Breast epithelium (tissue), 4 donors: ENCODE measurements at regions not wholly inside any gene's neighbourhood (a gene's known extent, or its start where the extent isn't known, plus 50 kb on each side); places are given as distances from the start of the nearest gene placed in this dataset.

ENCODE experiments used
- DNase-seq, 2 donors: peaks; one replicate each; pipeline ENCODE4 v3.0.0-alpha.2; 2019; ENCODE audit warnings: low spot score in 2 of 2
- H3K27ac ChIP-seq, 2 donors: fragments of 200-600 bp; sonication (generic) in 1 of 2; one replicate each; pipeline ENCODE4 v1.5.1; 2016 to 2019; ENCODE audit warnings: mild to moderate bottlenecking in 1 of 2
- H3K27me3 ChIP-seq, 2 donors: fragments of 200-600 bp; sonication (generic) in 1 of 2; one replicate each; pipeline versions ENCODE4 v1.5.1 to v1.6.0; 2017 to 2019; ENCODE audit warnings: control low read depth in 1 of 2, mild to moderate bottlenecking in 1 of 2
- H3K36me3 ChIP-seq: fragments of 200-600 bp; one replicate; pipeline ENCODE4 v1.5.1; 2019
- H3K4me1 ChIP-seq, 2 donors: fragments of 200-600 bp; sonication (generic); one replicate each; pipeline ENCODE4 v1.5.1; 2016 to 2019; ENCODE audit warnings: control low read depth in 1 of 2
- H3K4me3 ChIP-seq, 3 donors: fragments of 200-600 bp; sonication (generic); 1 replicate in 2 of 3; 2 replicates in 1 of 3; pipeline ENCODE4 v1.5.1; 2016 to 2019; ENCODE audit warnings: mild to moderate bottlenecking in 3 of 3, moderate library complexity in 2 of 3
- H3K9me3 ChIP-seq, 2 donors: fragments of 200-600 bp; sonication (generic) in 1 of 2; one replicate each; pipeline ENCODE4 v1.5.1; 2016 to 2019; ENCODE audit warnings: control low read depth in 1 of 2
- POLR2A ChIP-seq: fragments of 450-650 bp; IDR thresholded peaks from one replicate; pipeline ENCODE4 v1.6.1; 2016; ENCODE audit warnings: antibody characterized with exemption, mild to moderate bottlenecking, moderate library complexity
- POLR2AphosphoS5 ChIP-seq, 3 donors: sonication (generic); formaldehyde crosslinking; IDR thresholded peaks; one replicate each; pipeline ENCODE4 v1.6.1; 2017; ENCODE audit warnings: antibody characterized with exemption in 3 of 3
- intact Hi-C: fragments of 100-400 bp; cut with DNase I; formaldehyde crosslinking; loops from one replicate; pipeline ENCODE4 v1.15.1; 2023; ENCODE audit warnings: low total_unique reads
- TF ChIP-seq, protein P1 (sequence below), 3 donors: fragments of 450-650 bp; IDR thresholded peaks; one replicate each; pipeline ENCODE4 v1.5.1; 2016 to 2017; ENCODE audit warnings: antibody characterized with exemption in 3 of 3, mild to moderate bottlenecking in 3 of 3, moderate library complexity in 3 of 3

DNA sequence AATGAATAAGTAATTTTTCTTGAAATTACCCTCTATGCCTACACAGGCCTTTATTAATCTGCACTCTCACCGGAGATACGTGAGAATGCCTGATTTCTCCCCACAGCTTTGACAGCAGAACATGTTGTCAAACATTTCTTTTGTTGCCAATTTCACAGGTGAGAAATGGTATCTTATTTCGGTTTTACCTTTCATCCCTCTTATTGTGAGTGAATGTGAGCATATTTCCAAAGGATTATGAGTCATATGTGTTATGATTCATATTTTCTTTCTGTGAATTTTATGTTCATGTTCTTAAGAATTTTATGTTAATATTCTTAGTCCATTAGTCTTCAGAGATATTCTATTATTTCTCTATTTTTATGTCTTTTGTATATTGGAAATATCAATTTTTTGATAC, 965.1 kb downstream of the CCSER2 start:
- H3K9me3 ChIP-seq: peaks cover 4 to 20% of the 10 kb centered on the region in 2 donors
- intact Hi-C loops: no loop called here
- no peaks in the 10 kb centered on the region for H3K36me3 ChIP-seq
- H3K27ac ChIP-seq: no peak overlapping the region
- H3K27me3 ChIP-seq: no peaks in the 10 kb centered on the region
- H3K4me1 ChIP-seq: no peaks in the 10 kb centered on the region
- H3K4me3 ChIP-seq: no peak overlapping the region
- DNase-seq: no peak
- TF ChIP-seq, protein P1, sequence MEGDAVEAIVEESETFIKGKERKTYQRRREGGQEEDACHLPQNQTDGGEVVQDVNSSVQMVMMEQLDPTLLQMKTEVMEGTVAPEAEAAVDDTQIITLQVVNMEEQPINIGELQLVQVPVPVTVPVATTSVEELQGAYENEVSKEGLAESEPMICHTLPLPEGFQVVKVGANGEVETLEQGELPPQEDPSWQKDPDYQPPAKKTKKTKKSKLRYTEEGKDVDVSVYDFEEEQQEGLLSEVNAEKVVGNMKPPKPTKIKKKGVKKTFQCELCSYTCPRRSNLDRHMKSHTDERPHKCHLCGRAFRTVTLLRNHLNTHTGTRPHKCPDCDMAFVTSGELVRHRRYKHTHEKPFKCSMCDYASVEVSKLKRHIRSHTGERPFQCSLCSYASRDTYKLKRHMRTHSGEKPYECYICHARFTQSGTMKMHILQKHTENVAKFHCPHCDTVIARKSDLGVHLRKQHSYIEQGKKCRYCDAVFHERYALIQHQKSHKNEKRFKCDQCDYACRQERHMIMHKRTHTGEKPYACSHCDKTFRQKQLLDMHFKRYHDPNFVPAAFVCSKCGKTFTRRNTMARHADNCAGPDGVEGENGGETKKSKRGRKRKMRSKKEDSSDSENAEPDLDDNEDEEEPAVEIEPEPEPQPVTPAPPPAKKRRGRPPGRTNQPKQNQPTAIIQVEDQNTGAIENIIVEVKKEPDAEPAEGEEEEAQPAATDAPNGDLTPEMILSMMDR (IDR thresholded peaks at IDR 0.05): no peak
- TF ChIP-seq POLR2AphosphoS5 (IDR thresholded peaks at IDR 0.05): no peak
- TF ChIP-seq POLR2A: no peak

DNA sequence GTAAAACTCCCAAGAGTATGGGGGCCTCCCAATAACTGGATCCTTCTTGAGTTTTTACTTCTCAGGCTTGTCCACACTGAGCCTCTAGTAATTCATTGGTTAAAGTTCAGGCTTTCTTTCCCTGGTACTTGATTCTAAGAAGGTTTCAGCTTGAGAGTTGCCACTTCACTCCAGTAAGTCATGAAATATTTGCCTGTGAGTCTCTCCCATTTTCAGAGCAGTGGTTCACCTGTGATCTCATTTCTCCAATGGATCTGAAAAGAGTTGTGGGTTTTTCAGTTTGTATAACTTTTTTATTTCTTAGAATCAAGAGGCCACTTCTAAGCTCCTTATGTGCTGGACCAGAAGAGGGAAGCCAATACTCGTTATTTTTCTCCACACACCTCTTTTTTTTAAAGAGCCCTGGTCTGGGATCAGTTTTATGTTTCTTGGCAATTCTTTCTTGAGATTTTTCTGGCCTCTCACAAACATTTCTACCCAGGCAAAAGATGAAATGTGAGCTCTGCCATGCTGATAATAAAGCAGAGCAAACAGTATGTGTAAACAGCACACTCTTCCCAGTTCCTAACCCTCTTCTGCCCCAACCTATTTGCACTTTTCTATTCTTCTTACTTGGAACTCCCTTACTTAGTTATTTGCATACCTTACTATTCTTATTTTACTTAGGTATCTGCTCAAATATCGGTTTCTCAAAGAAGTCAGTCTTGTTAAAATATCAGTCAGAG, 983.4 kb downstream of the CCSER2 start:
- intact Hi-C loops: no loop called here
- H3K4me3 ChIP-seq: no peak overlapping the region
- H3K27me3 ChIP-seq: no peaks in the 10 kb centered on the region
- H3K27ac ChIP-seq: no peak overlapping the region
- H3K4me1 ChIP-seq: no peaks in the 10 kb centered on the region
- H3K36me3 ChIP-seq: no peaks in the 10 kb centered on the region
- TF ChIP-seq, protein P1 (IDR thresholded peaks at IDR 0.05): no peak
- TF ChIP-seq POLR2AphosphoS5 (IDR thresholded peaks at IDR 0.05) (no peak), POLR2A (no peak)
- H3K9me3 ChIP-seq: no peaks in the 10 kb centered on the region
- no peak for DNase-seq

DNA sequence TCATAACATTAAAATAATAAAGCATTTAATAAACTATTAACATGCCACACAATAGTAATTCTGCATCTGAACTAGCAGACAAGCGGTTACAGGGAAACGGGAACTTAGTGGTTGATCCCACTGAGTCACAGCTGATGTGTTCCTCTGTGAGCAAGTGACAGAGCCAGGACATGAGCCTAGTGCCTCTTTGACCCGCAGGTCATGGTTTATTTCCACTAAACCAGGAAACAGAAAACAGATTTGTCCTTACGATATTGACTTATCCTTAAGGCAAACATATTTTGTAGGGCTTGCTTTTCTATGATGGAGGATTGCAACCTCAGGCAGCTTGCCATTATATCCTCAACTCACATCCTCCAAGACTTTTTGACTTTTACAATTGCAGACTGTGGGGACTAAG, 987.3 kb downstream of the CCSER2 start:
- no peak for DNase-seq
- intact Hi-C loops: no loop called here
- TF ChIP-seq, protein P1 (IDR thresholded peaks at IDR 0.05): no peak
- TF ChIP-seq POLR2AphosphoS5 (IDR thresholded peaks at IDR 0.05): no peak
- TF ChIP-seq POLR2A: no peak
- Histone ChIP-seq H3K27ac (no peak overlapping the region), H3K9me3 (no peaks in the 10 kb centered on the region), H3K4me1 (no peaks in the 10 kb centered on the region), H3K4me3 (no peak overlapping the region), H3K36me3 (no peaks in the 10 kb centered on the region), H3K27me3 (no peaks in the 10 kb centered on the region)

DNA sequence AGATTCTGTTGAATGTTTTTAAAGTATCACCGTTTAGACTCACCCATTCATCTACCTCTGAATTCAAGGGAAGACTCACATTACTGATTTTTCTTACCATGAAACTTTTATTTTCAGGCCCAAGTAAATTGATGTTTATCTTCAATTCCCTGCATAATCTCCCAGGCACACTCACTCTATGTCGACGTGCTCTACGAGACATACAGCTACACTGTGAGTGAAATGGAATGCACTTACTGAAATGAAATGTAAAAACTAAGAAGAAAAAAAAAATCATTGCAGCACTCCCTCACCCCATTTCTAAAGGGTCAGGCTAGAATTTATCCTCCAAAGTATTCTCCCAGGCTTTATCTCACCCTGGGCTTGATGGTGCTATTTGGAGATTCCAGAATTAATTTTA, 987.9 kb downstream of the CCSER2 start:
- no peaks in the 10 kb centered on the region for H3K9me3 ChIP-seq
- no peaks in the 10 kb centered on the region for H3K36me3 ChIP-seq
- no peak for DNase-seq
- no peak overlapping the region for H3K27ac ChIP-seq
- no peaks in the 10 kb centered on the region for H3K4me1 ChIP-seq
- no peak overlapping the region for H3K4me3 ChIP-seq
- no peaks in the 10 kb centered on the region for H3K27me3 ChIP-seq
- intact Hi-C loops: no loop called here
- TF ChIP-seq POLR2AphosphoS5 (IDR thresholded peaks at IDR 0.05): no peak
- TF ChIP-seq, protein P1 (IDR thresholded peaks at IDR 0.05): no peak
- TF ChIP-seq POLR2A: no peak

DNA sequence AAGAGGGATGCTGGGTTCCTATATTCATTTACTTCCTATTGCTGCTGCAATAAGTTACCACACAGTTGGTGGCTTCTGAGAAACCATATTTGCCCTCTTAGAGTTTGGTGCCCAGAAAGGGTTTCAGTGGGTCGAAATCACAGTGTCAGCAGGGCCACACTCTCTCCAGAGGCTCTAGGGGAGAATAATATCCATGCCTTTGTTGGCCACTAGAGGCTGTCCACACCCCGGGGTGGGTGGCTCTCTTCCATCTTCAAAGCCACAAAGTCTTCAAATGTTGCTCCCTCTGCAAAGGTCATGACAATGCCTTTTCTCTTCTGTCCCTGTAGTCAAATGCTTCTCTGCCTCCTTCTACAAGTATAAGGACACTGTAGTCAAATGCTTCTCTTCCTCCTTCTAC, 989.4 kb downstream of the CCSER2 start:
- H3K27ac ChIP-seq: no peak overlapping the region
- TF ChIP-seq POLR2A (no peak), POLR2AphosphoS5 (IDR thresholded peaks at IDR 0.05) (no peak)
- TF ChIP-seq, protein P1 (IDR thresholded peaks at IDR 0.05): no peak
- no peaks in the 10 kb centered on the region for H3K36me3 ChIP-seq
- H3K27me3 ChIP-seq: no peaks in the 10 kb centered on the region
- intact Hi-C loops: no loop called here
- H3K9me3 ChIP-seq: no peaks in the 10 kb centered on the region
- no peak for DNase-seq
- no peaks in the 10 kb centered on the region for H3K4me1 ChIP-seq
- H3K4me3 ChIP-seq: no peak overlapping the region
